ENCODE measurements at regions not wholly inside any gene's neighbourhood (a gene's known extent, or its start where the extent isn't known, plus 50 kb on each side); places are given as distances from the start of the nearest gene placed in this dataset.

DNA sequence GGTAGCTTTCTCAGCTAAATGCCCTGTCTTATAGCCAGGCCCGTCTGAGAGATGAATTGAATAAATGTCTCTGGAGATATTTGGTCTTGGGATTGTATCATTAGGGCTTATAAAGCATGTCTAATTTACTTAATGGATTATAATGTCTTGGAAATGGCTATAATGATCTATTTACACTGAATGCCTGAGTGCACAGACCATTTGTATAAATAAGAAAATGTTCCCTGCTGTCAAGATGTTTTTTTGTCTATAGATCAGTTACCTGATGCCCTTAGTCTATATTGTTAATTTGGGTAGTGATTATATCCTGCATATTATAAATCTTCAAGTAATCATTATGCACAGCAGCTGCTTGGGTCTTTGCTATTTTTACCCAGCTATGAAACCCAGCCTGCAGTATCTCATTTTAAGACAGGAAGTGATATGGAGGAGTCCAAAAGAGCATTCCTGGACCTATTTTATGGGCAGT is 112.9 kb upstream of the ACTBL2 start:
- Mint-ChIP-seq H3K4me3 (no peak overlapping the region), H3K9me3 (no peaks in the 10 kb centered on the region), H3K27me3 (ENCODE audit: insufficient read depth, low read depth) (peaks cover 3% of the 10 kb centered on the region), H3K27ac (no peak overlapping the region), H3K36me3 (no peaks in the 10 kb centered on the region), H3K4me1 (peaks cover 3% of the 10 kb centered on the region)
- Histone ChIP-seq H3F3A (ENCODE audit: low read depth) (no peaks in the 10 kb centered on the region), H3K9me3 (ENCODE audit: low read depth) (no peaks in the 10 kb centered on the region), H3K36me3 (no peaks in the 10 kb centered on the region), H3K9ac (no peak overlapping the region), H3K4me3 (no peak overlapping the region), H3K4me2 (no peak overlapping the region), H3K27me3 (no peaks in the 10 kb centered on the region), H3K79me2 (ENCODE audit: low read depth) (no peaks in the 10 kb centered on the region), H4K20me1 (ENCODE audit: low read depth) (no peaks in the 10 kb centered on the region), H2AFZ (replicated peaks) (no peak overlapping the region), H3K4me1 (peaks cover 5% of the 10 kb centered on the region), H3K27ac (no peak overlapping the region)
- TF ChIP-seq EZH2phosphoT487 (IDR thresholded peaks at IDR 0.05) (no peak), EZH2 (IDR thresholded peaks at IDR 0.05) (no peak), CTCF (IDR thresholded peaks at IDR 0.05) (no peak)
- no peak for DNase-seq (ENCODE audit: low spot score)

GRCh38 chr5:57594436-57594835 is 111.8 kb upstream of the ACTBL2 start:
- TF ChIP-seq EZH2 (IDR thresholded peaks at IDR 0.05) (no peak), CTCF (IDR thresholded peaks at IDR 0.05) (no peak), EZH2phosphoT487 (IDR thresholded peaks at IDR 0.05) (no peak)
- H3K4me2 ChIP-seq, result no peak overlapping the region
- Mint-ChIP-seq H3K4me1 (no peaks in the 10 kb centered on the region), H3K27ac (no peak overlapping the region), H3K9me3 (no peaks in the 10 kb centered on the region), H3K27me3 (ENCODE audit: insufficient read depth, low read depth) (peaks cover 3% of the 10 kb centered on the region), H3K4me3 (no peak overlapping the region), H3K36me3 (no peaks in the 10 kb centered on the region)
- no peak for DNase-seq (ENCODE audit: low spot score)
- no peak overlapping the region for H2AFZ ChIP-seq (replicated peaks)
- H3K9ac ChIP-seq, result no peak overlapping the region
- no peaks in the 10 kb centered on the region for H4K20me1 ChIP-seq (ENCODE audit: low read depth)
- H3K27me3 ChIP-seq, result no peaks in the 10 kb centered on the region
- H3K27ac ChIP-seq, result no peak overlapping the region
- H3F3A ChIP-seq (ENCODE audit: low read depth), result no peaks in the 10 kb centered on the region
- no peaks in the 10 kb centered on the region for H3K79me2 ChIP-seq (ENCODE audit: low read depth)
- H3K4me3 ChIP-seq, result no peak overlapping the region
- H3K4me1 ChIP-seq, result peaks cover 5% of the 10 kb centered on the region
- no peaks in the 10 kb centered on the region for H3K9me3 ChIP-seq (ENCODE audit: low read depth)
- H3K36me3 ChIP-seq, result no peaks in the 10 kb centered on the region

DNA sequence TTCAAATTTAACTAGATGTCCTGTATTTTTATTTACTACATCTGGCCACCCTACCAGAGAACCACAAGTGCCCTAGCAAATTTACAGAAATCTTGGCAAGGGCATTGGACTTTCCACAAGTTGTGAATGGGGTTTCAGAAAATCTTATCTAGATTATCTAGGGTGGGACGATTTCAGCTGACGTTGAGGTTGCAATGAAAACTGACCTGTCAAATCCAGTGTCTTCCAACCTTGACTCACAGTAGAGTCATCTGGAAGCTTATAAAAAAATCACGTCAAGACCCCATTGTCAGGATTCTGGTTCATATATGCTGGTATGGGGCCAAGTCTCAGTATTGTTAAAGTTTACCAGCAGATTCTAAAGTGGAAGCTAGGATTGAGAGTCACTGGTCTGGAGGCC is 109.6 kb upstream of the ACTBL2 start:
- H3K36me3 Mint-ChIP-seq, result no peaks in the 10 kb centered on the region
- peaks cover 3% of the 10 kb centered on the region for H3K27me3 Mint-ChIP-seq (ENCODE audit: insufficient read depth, low read depth)
- no peak overlapping the region for H3K9ac ChIP-seq
- no peak overlapping the region for H3K4me3 Mint-ChIP-seq
- H3K36me3 ChIP-seq, result no peaks in the 10 kb centered on the region
- no peaks in the 10 kb centered on the region for H3F3A ChIP-seq (ENCODE audit: low read depth)
- H3K9me3 Mint-ChIP-seq, result no peaks in the 10 kb centered on the region
- H3K27ac Mint-ChIP-seq, result no peak overlapping the region
- H3K27ac ChIP-seq, result no peak overlapping the region
- no peak for DNase-seq (ENCODE audit: low spot score)
- no peaks in the 10 kb centered on the region for H3K4me1 Mint-ChIP-seq
- no peaks in the 10 kb centered on the region for H3K9me3 ChIP-seq (ENCODE audit: low read depth)
- H3K4me1 ChIP-seq, result peaks cover 5% of the 10 kb centered on the region
- H2AFZ ChIP-seq (replicated peaks), result no peak overlapping the region
- H3K4me3 ChIP-seq, result no peak overlapping the region
- no peaks in the 10 kb centered on the region for H4K20me1 ChIP-seq (ENCODE audit: low read depth)
- H3K4me2 ChIP-seq, result no peak overlapping the region
- no peaks in the 10 kb centered on the region for H3K79me2 ChIP-seq (ENCODE audit: low read depth)
- H3K27me3 ChIP-seq, result no peaks in the 10 kb centered on the region
- TF ChIP-seq EZH2phosphoT487 (IDR thresholded peaks at IDR 0.05), result no peak
- no peak for TF ChIP-seq CTCF (IDR thresholded peaks at IDR 0.05)
- no peak for TF ChIP-seq EZH2 (IDR thresholded peaks at IDR 0.05)
